Cardiac fibroblast (primary cell): ENCODE measurements at regions not wholly inside any gene's neighbourhood (a gene's known extent, or its start where the extent isn't known, plus 50 kb on each side); places are given as distances from the start of the nearest gene placed in this dataset.

Experiments used
- DNase-seq, 2 donors: peaks; one replicate each; pipeline versions ENCODE4 v3.0.0 to v3.0.0-alpha.2; 2010; ENCODE audit warnings: low read depth in 2 of 2
- H3K4me3 ChIP-seq, 2 donors: replicated peaks in 1 of 2; 1 replicate in 1 of 2; 2 replicates in 1 of 2; pipeline ENCODE4 v1.5.1; 2011; ENCODE audit warnings: low read depth in 2 of 2, low read length in 2 of 2, mild to moderate bottlenecking in 2 of 2, moderate library complexity in 1 of 2
- CTCF ChIP-seq: IDR thresholded peaks from one replicate; pipeline ENCODE4 v1.5.1; 2011; ENCODE audit warnings: low read depth, mild to moderate bottlenecking, low read length, inconsistent platforms

GRCh38 chr11:32030875-32031503 is 59.9 kb upstream of the RCN1 start:
- H3K4me3 ChIP-seq, result no peak overlapping the region
- TF ChIP-seq CTCF, result no peak
- no peak for DNase-seq

- DNase-seq, result peak; percentile 36 to 73
- TF ChIP-seq CTCF, result no peak
Observed at GRCh38 chr11:32029721-32030120, 61.2 kb upstream of the RCN1 start.

GRCh38 chr11:32028201-32028600 is 62.7 kb upstream of the RCN1 start:
- no peak for TF ChIP-seq CTCF
- no peak overlapping the region for H3K4me3 ChIP-seq
- no peak for DNase-seq

More at GRCh38 chr11:32029721-32030120, 61.2 kb upstream of the RCN1 start:
- H3K4me3 ChIP-seq, result no peak overlapping the region

GRCh38 chr11:32026766-32027165 is 64.1 kb upstream of the RCN1 start:
- no peak overlapping the region for H3K4me3 ChIP-seq
- DNase-seq, result no peak
- TF ChIP-seq CTCF, result no peak

GRCh38 chr11:32024948-32025347 is 65.9 kb upstream of the RCN1 start:
- TF ChIP-seq CTCF, result no peak
- H3K4me3 ChIP-seq, result no peak overlapping the region

GRCh38 chr11:32023370-32024305 is 67.2 kb upstream of the RCN1 start:
- no peak overlapping the region for H3K4me3 ChIP-seq
- DNase-seq, result no peak
- no peak for TF ChIP-seq CTCF

More at GRCh38 chr11:32024948-32025347, 65.9 kb upstream of the RCN1 start:
- DNase-seq, result no peak
